ENCODE measurements at regions not wholly inside any gene's neighbourhood (a gene's known extent, or its start where the extent isn't known, plus 50 kb on each side); places are given as distances from the start of the nearest gene placed in this dataset.

GRCh38 chr5:12183003-12183402 lies 278.8 kb upstream of the CTNND2 start:
- Histone ChIP-seq H3K36me3 (no peaks in the 10 kb centered on the region), H3K4me3 (no peak overlapping the region), H3K27me3 (no peaks in the 10 kb centered on the region), H3K27ac (no peak overlapping the region), H3K4me1 (no peaks in the 10 kb centered on the region), H3K9me3 (peaks cover 0 to 8% of the 10 kb centered on the region in 2 donors)
- TF ChIP-seq POLR2AphosphoS5 (IDR thresholded peaks at IDR 0.05): no peak
- no peak for TF ChIP-seq CTCF (IDR thresholded peaks at IDR 0.05)
- no peak for TF ChIP-seq POLR2A (IDR thresholded peaks at IDR 0.05)
- DNase-seq (ENCODE audit: low spot score in 2 of 2): no peak
- intact Hi-C loops (cut with DNase I; ENCODE audit: low total_unique reads): no loop called here

- no peaks in the 10 kb centered on the region for H3K4me1 ChIP-seq
- H3K27ac ChIP-seq: no peak overlapping the region
- TF ChIP-seq CTCF (IDR thresholded peaks at IDR 0.05) (no peak), POLR2AphosphoS5 (IDR thresholded peaks at IDR 0.05) (no peak), POLR2A (IDR thresholded peaks at IDR 0.05) (no peak)
- intact Hi-C loops (cut with DNase I; ENCODE audit: low total_unique reads): no loop called here
- H3K27me3 ChIP-seq: no peaks in the 10 kb centered on the region
- no peaks in the 10 kb centered on the region for H3K36me3 ChIP-seq
- no peak overlapping the region for H3K4me3 ChIP-seq
- peaks cover 0 to 8% of the 10 kb centered on the region in 2 donors for H3K9me3 ChIP-seq
- no peak for DNase-seq (ENCODE audit: low spot score in 2 of 2)
Measured at GRCh38 chr5:12177851-12178250, 273.6 kb upstream of the CTNND2 start.

- DNase-seq (ENCODE audit: low spot score in 2 of 2): no peak
- Histone ChIP-seq H3K36me3 (no peaks in the 10 kb centered on the region), H3K27me3 (no peaks in the 10 kb centered on the region), H3K9me3 (peaks cover 0 to 8% of the 10 kb centered on the region in 2 donors), H3K27ac (no peak overlapping the region), H3K4me1 (no peaks in the 10 kb centered on the region), H3K4me3 (no peak overlapping the region)
- TF ChIP-seq POLR2A (IDR thresholded peaks at IDR 0.05) (no peak), CTCF (IDR thresholded peaks at IDR 0.05) (no peak), POLR2AphosphoS5 (IDR thresholded peaks at IDR 0.05) (no peak)
- intact Hi-C loops (cut with DNase I; ENCODE audit: low total_unique reads): no loop called here
Measured at GRCh38 chr5:12177225-12177624, 273.0 kb upstream of the CTNND2 start.

- DNase-seq (ENCODE audit: low spot score in 2 of 2): no peak
- Histone ChIP-seq H3K36me3 (no peaks in the 10 kb centered on the region), H3K4me3 (no peak overlapping the region), H3K27ac (no peak overlapping the region), H3K9me3 (peaks cover 0 to 8% of the 10 kb centered on the region in 2 donors), H3K27me3 (no peaks in the 10 kb centered on the region), H3K4me1 (no peaks in the 10 kb centered on the region)
- intact Hi-C loops (cut with DNase I; ENCODE audit: low total_unique reads): no loop called here
- no peak for TF ChIP-seq POLR2A (IDR thresholded peaks at IDR 0.05)
- no peak for TF ChIP-seq POLR2AphosphoS5 (IDR thresholded peaks at IDR 0.05)
- TF ChIP-seq CTCF (IDR thresholded peaks at IDR 0.05): no peak
Measured at GRCh38 chr5:12175914-12176585, 271.8 kb upstream of the CTNND2 start.

- no peak for TF ChIP-seq POLR2A (IDR thresholded peaks at IDR 0.05)
- no peak for TF ChIP-seq POLR2AphosphoS5 (IDR thresholded peaks at IDR 0.05)
- TF ChIP-seq CTCF (IDR thresholded peaks at IDR 0.05): no peak
- no peaks in the 10 kb centered on the region for H3K4me1 ChIP-seq
- H3K27me3 ChIP-seq: no peaks in the 10 kb centered on the region
- no peaks in the 10 kb centered on the region for H3K36me3 ChIP-seq
- peaks cover 0 to 8% of the 10 kb centered on the region in 2 donors for H3K9me3 ChIP-seq
- no peak for DNase-seq (ENCODE audit: low spot score in 2 of 2)
- no peak overlapping the region for H3K4me3 ChIP-seq
- intact Hi-C loops (cut with DNase I; ENCODE audit: low total_unique reads): no loop called here
- H3K27ac ChIP-seq: no peak overlapping the region
Measured at GRCh38 chr5:12174734-12175133, 270.5 kb upstream of the CTNND2 start.

Data from breast epithelium (tissue), 4 donors.